ENCODE measurements at regions not wholly inside any gene's neighbourhood (a gene's known extent, or its start where the extent isn't known, plus 50 kb on each side); places are given as distances from the start of the nearest gene placed in this dataset.

DNA sequence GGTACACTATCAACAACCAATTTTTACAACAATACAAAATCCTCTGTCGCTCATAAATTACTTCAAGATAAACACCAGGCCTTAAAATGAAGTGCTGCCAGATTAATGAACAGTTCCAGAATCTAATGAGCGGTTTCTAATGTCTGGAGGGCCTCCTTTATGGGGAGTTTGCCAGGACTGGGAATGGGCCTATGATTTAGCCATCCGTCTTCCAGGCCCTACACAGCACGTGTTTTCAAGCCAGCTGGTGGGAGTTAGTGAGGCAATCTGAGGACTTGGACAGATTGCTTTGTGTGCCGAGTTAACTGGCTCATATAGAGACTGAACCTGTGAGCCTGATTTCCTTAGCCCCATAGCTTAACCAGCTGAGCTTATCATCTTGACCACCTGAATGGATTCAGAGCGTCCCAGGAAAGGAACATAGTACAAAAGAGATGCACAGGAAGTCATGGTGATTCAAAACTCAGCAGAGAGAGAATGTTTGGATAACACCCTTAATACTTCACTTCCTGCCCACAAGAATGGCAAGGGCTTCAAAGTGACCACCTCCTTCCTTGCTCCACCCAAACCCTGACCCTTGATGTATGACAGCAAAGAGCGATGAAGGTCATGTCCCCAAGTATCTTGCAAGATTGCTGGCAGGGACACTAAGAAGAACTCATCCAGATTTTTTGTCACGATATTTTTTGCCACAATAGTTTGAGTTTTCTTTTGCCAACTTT lies 143.5 kb downstream of the SLC30A10 start:
- Histone ChIP-seq H3K4me1 (no peaks in the 10 kb centered on the region), H3K4me3 (no peak overlapping the region), H3K9me3 (no peaks in the 10 kb centered on the region), H3K36me3 (ENCODE audit: low read depth, missing control alignments) (no peaks in the 10 kb centered on the region), H3K27ac (no peak overlapping the region), H3K27me3 (no peaks in the 10 kb centered on the region)
- 62 to 65% methylated on average over 8 of the region's 8 CpGs for WGBS, 2 donors
- intact Hi-C loops (cut with DNase I; ENCODE audit: low total_unique reads), result no loop called here
- DNase-seq, result no peak
- TF ChIP-seq POLR2A (IDR thresholded peaks at IDR 0.05), result no peak
- TF ChIP-seq, protein P1, sequence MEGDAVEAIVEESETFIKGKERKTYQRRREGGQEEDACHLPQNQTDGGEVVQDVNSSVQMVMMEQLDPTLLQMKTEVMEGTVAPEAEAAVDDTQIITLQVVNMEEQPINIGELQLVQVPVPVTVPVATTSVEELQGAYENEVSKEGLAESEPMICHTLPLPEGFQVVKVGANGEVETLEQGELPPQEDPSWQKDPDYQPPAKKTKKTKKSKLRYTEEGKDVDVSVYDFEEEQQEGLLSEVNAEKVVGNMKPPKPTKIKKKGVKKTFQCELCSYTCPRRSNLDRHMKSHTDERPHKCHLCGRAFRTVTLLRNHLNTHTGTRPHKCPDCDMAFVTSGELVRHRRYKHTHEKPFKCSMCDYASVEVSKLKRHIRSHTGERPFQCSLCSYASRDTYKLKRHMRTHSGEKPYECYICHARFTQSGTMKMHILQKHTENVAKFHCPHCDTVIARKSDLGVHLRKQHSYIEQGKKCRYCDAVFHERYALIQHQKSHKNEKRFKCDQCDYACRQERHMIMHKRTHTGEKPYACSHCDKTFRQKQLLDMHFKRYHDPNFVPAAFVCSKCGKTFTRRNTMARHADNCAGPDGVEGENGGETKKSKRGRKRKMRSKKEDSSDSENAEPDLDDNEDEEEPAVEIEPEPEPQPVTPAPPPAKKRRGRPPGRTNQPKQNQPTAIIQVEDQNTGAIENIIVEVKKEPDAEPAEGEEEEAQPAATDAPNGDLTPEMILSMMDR (IDR thresholded peaks at IDR 0.05), result no peak

DNA sequence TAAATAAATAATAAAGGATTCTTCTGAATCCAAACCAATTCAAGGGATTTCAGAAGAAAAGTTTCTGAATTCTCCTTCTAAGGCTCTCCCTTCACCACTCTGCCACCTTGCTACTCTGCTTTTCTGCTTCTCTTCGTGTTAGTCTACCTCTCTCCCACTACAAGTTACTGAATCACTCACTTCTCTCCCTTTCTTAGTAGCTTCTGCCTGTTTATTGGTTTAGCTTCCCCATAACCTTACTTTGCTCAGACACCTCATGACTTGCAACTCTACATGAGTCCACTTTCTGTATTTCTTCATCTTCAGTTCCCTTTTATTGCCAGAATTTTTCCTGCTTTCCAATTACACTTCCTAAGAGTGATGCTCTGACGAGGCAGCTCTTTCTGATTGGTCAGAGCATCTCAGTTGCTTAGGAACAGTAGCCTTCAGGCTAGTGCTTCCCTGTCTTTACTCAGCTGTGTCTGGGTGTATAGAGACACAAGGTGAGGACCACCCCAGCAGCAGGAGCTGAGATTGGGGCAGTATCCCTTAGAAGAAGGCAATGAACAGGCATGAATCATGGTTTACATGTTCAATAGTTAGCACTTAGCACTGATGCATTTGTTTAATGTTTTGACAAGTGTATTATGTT lies 144.6 kb downstream of the SLC30A10 start:
- 88 to 89% methylated on average over 2 of the region's 2 CpGs for WGBS, 2 donors
- no peaks in the 10 kb centered on the region for H3K4me1 ChIP-seq
- H3K36me3 ChIP-seq (ENCODE audit: low read depth, missing control alignments), result no peaks in the 10 kb centered on the region
- H3K9me3 ChIP-seq, result no peaks in the 10 kb centered on the region
- no peaks in the 10 kb centered on the region for H3K27me3 ChIP-seq
- no peak overlapping the region for H3K27ac ChIP-seq
- TF ChIP-seq, protein P1 (IDR thresholded peaks at IDR 0.05), result no peak
- TF ChIP-seq POLR2A (IDR thresholded peaks at IDR 0.05), result no peak
- DNase-seq, result no peak
- intact Hi-C loops (cut with DNase I; ENCODE audit: low total_unique reads), result no loop called here
- no peak overlapping the region for H3K4me3 ChIP-seq

DNA sequence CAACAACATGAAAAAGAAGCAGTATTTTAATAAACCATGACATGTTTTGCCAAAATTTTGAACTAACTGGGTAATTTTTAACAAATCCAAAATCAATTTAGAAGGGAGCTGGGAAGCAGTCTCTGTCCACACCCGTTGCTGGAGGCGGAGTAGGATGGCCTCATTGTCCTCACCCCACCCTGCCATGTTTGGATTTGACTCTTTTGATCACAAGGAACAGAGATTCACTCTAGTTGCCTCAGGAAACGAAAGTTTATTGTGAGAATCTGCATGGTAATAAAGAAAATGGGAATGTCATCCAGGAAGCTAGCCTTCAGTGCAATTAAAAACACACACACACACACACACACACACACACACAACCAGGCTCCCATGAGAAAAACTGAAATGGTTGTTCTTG lies 145.4 kb downstream of the SLC30A10 start:
- WGBS, 2 donors, result 79 to 91% methylated on average over 3 of the region's 3 CpGs
- Histone ChIP-seq H3K4me3 (no peak overlapping the region), H3K4me1 (no peaks in the 10 kb centered on the region), H3K27me3 (no peaks in the 10 kb centered on the region), H3K36me3 (ENCODE audit: low read depth, missing control alignments) (no peaks in the 10 kb centered on the region), H3K27ac (no peak overlapping the region), H3K9me3 (no peaks in the 10 kb centered on the region)
- no peak for DNase-seq
- intact Hi-C loops (cut with DNase I; ENCODE audit: low total_unique reads), result no loop called here
- TF ChIP-seq POLR2A (IDR thresholded peaks at IDR 0.05), result no peak
- TF ChIP-seq, protein P1 (IDR thresholded peaks at IDR 0.05), result no peak

DNA sequence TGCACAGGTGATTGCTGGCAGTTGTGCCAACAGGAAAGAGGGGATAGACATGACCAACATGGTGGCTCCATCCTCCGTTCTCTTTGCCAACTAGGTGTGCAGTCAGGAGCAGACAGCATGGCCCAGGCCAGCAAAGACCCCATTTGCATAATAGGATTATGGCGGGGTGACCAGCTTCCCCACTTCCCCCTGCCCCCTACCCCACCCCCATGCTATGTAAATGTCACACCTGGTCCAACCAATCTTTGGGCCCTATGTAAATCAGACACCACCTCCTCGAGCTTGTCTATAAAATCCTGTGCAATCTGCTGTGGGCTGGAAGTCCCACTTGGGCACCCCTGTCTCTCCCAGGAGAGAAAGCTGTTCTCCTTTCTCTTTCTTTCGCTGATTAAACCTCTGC lies 146.0 kb downstream of the SLC30A10 start:
- no peak for TF ChIP-seq POLR2A (IDR thresholded peaks at IDR 0.05)
- TF ChIP-seq, protein P1 (IDR thresholded peaks at IDR 0.05), result no peak
- H3K27me3 ChIP-seq, result no peaks in the 10 kb centered on the region
- DNase-seq, result no peak
- no peak overlapping the region for H3K27ac ChIP-seq
- no peak overlapping the region for H3K4me3 ChIP-seq
- no peaks in the 10 kb centered on the region for H3K36me3 ChIP-seq (ENCODE audit: low read depth, missing control alignments)
- no peaks in the 10 kb centered on the region for H3K9me3 ChIP-seq
- intact Hi-C loops (cut with DNase I; ENCODE audit: low total_unique reads), result no loop called here
- 76 to 87% methylated on average over 4 of the region's 4 CpGs for WGBS, 2 donors
- H3K4me1 ChIP-seq, result no peaks in the 10 kb centered on the region

DNA sequence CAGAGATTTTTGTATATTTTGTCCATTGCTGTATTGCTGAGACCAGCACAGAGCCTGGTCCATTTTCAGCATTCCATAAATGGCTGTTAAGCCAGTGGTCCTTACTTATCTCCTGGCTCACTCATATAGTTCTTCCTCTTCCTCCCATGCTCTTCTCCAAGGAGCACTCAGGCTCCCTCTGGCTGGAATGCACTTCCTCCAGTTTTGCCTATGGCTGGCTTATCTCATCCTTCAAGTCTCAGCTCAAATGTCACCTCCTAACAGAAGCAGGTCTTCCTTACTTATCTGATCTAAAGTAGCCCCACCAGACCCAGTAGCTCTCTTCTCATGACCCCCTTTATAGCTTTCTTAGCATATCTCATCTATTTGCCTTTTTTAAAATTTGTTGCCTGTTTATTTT lies 146.9 kb downstream of the SLC30A10 start:
- Histone ChIP-seq H3K36me3 (ENCODE audit: low read depth, missing control alignments) (no peaks in the 10 kb centered on the region), H3K4me3 (no peak overlapping the region), H3K4me1 (no peaks in the 10 kb centered on the region), H3K9me3 (no peaks in the 10 kb centered on the region), H3K27me3 (no peaks in the 10 kb centered on the region), H3K27ac (no peak overlapping the region)
- intact Hi-C loops (cut with DNase I; ENCODE audit: low total_unique reads), result no loop called here
- DNase-seq, result no peak
- TF ChIP-seq, protein P1 (IDR thresholded peaks at IDR 0.05), result no peak
- no peak for TF ChIP-seq POLR2A (IDR thresholded peaks at IDR 0.05)
